Brain microvascular endothelial cell (primary cell): ENCODE measurements at regions not wholly inside any gene's neighbourhood (a gene's known extent, or its start where the extent isn't known, plus 50 kb on each side); places are given as distances from the start of the nearest gene placed in this dataset.
"Not testable (repeated sequence)": the region's sequence is repeated elsewhere in the genome, so short reads cannot be mapped to it uniquely, and the experiment has no call there.

ENCODE experiments used
- DNase-seq: peaks from one replicate; pipeline ENCODE4 v3.0.0-alpha.2; 2020
- H3K27ac ChIP-seq: fragments of 250-450 bp; sonication (Bioruptor Pico); 2 replicates; pipeline ENCODE4 v1.5.1; 2020; ENCODE audit warnings: mild to moderate bottlenecking, moderate library complexity
- H3K27me3 ChIP-seq: fragments of 250-450 bp; sonication (Bioruptor Pico); replicated peaks from 2 replicates; pipeline ENCODE4 v1.5.1; 2020; ENCODE audit warnings: mild to moderate bottlenecking
- H3K36me3 ChIP-seq: fragments of 250-450 bp; sonication (Bioruptor Pico); replicated peaks from 2 replicates; pipeline ENCODE4 v1.5.1; 2020; ENCODE audit warnings: mild to moderate bottlenecking
- H3K4me3 ChIP-seq: 2 replicates; pipeline ENCODE4 v1.5.1; 2011; ENCODE audit warnings: low read depth, mild to moderate bottlenecking, control low read depth, low read length, moderate library complexity
- in situ Hi-C: cut with HindIII; loops from 2 replicates; pipeline ENCODE4 v1.10.0; 2017; ENCODE audit warnings: low sequenced_read_pairs, low pct_ligation_motif_present
- TF ChIP-seq, protein P1 (sequence below): IDR thresholded peaks from 2 replicates; pipeline ENCODE4 v1.5.1; 2011; ENCODE audit warnings: low read depth, mild to moderate bottlenecking, moderate library complexity, low read length, control low read depth, inconsistent platforms; ENCODE audit errors: missing control alignments

DNA sequence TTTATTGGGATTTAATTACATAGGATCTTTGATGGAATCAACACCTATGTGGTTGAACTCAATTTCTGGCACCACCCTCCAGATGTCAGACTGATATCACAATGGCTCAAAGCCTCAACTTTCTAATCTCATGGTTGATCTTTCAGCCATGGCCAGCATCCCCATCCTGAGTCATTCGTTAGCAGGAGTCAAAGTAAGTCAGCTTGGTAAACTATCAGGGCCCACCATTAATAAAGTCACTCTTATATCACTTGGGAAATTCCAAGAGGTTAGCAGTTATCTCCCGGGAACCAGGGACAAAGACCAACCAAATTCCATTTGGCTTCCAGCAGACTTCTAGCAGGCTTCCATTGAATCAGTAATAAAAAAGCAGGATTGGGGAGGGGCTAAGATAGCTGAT is 50.7 kb upstream of the TNFSF4 start:
- in situ Hi-C loops = loop anchor here (25.0 kb wide), 1 partner anchor 154 kb away; no protein-coding TSS in a partner anchor
- DNase-seq = no peak
- Histone ChIP-seq H3K36me3 (no peaks in the 10 kb centered on the region), H3K4me3 (no peak overlapping the region), H3K27me3 (no peaks in the 10 kb centered on the region), H3K27ac (no peak overlapping the region)
- TF ChIP-seq, protein P1, sequence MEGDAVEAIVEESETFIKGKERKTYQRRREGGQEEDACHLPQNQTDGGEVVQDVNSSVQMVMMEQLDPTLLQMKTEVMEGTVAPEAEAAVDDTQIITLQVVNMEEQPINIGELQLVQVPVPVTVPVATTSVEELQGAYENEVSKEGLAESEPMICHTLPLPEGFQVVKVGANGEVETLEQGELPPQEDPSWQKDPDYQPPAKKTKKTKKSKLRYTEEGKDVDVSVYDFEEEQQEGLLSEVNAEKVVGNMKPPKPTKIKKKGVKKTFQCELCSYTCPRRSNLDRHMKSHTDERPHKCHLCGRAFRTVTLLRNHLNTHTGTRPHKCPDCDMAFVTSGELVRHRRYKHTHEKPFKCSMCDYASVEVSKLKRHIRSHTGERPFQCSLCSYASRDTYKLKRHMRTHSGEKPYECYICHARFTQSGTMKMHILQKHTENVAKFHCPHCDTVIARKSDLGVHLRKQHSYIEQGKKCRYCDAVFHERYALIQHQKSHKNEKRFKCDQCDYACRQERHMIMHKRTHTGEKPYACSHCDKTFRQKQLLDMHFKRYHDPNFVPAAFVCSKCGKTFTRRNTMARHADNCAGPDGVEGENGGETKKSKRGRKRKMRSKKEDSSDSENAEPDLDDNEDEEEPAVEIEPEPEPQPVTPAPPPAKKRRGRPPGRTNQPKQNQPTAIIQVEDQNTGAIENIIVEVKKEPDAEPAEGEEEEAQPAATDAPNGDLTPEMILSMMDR = no peak

DNA sequence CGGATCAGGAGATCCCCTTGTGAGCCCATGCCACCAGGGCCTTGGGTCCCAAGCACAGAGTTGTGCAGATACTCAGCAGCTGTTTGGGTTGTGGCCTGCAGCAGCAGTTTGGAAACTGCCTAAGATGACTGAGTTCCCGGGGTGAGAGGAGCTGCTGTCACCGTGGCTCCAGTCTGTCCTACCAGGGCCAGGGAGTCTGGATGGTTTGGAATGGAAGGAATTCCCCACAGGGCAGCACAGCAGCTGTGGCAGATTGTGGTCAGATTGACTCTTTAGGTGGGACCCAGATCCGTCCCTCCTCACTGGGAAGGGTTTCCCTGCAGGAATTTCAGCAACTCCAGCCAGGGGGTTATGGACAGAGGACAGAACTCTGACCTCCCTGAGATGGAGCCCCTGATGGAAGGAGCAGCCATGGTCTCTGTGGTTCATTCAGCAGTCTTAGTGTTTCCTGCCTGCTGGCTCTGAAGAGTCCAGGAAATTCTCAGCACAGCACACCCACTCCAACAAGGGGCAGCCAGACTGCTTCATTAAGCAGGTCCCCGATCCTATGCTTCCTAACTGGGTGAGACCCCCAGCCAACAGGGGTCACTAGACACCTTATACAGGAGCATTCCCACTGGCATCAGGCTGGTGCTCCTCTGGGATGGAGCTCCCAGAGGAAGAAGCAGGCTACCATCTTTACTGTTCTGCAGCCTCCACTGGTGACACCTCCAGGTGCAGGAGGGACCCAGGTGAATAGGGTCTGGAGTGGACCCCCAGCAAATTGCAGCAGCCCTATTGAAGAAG is 51.5 kb upstream of the TNFSF4 start:
- TF ChIP-seq, protein P1 = no peak
- DNase-seq = no peak
- H3K27me3 ChIP-seq = no peaks in the 10 kb centered on the region
- H3K27ac ChIP-seq = no peak overlapping the region
- in situ Hi-C loops = loop anchor here (25.0 kb wide), 1 partner anchor 154 kb away; no protein-coding TSS in a partner anchor
- no peaks in the 10 kb centered on the region for H3K36me3 ChIP-seq
- no peak overlapping the region for H3K4me3 ChIP-seq

GRCh38 chr1:173260329-173260728 is 53.2 kb upstream of the TNFSF4 start:
- not testable (repeated sequence) for H3K27ac ChIP-seq, H3K27me3 ChIP-seq, H3K4me3 ChIP-seq, DNase-seq, H3K36me3 ChIP-seq
- in situ Hi-C loops = loop anchor here (25.0 kb wide), 1 partner anchor 152 kb away; no protein-coding TSS in a partner anchor

DNA sequence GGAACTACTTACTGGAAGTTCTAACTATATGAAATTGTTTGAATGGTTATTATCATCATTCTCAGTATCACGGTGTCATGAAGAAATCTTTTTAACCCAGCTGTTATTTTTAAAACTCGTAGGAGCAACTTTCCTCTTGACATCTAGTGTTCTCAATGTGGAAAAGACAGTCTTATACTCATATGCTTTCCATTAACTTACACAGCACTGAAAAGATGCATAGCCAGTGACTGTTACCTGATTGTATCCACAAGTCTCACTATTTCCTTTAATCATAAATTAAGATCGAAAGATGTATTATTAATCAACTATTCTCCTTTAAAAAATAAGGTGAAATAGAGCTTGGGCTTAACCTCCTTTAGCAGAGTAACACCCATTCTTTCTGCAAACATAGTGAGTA is 59.7 kb upstream of the TNFSF4 start:
- Histone ChIP-seq H3K27ac (no peak overlapping the region), H3K36me3 (no peaks in the 10 kb centered on the region), H3K27me3 (no peaks in the 10 kb centered on the region), H3K4me3 (no peak overlapping the region)
- DNase-seq = no peak
- in situ Hi-C loops = loop anchor here (25.0 kb wide), 1 partner anchor 145 kb away; no protein-coding TSS in a partner anchor
- TF ChIP-seq, protein P1 = no peak

DNA sequence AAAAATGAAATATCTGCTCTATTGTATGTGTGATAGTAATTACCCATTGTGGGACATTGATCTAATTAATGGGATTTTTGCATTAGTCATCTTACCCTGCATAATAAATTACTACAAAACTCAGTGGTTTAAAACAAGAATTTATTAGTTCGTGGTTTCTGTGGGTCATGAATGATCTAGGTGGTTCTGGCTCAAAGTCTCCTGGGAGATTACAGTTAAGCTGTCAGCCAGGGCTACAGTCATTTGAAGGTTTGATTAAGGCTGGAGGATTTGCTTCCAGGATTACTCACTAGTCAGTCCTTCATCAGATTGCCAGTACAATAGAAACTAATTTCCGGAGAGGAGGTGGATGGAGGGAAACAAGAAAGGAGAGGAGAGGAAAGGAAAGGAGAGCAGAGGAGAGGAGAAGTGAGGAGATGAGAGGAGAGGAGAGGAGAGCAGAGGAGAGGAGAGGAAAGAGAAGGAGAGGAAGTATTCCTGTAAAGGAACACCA is 60.4 kb upstream of the TNFSF4 start:
- H3K4me3 ChIP-seq = no peak overlapping the region
- in situ Hi-C loops = loop anchor here (25.0 kb wide), 1 partner anchor 145 kb away; no protein-coding TSS in a partner anchor
- H3K36me3 ChIP-seq = no peaks in the 10 kb centered on the region
- DNase-seq = peak; percentile 63
- TF ChIP-seq, protein P1 = no peak
- H3K27ac ChIP-seq = peak overlapping the region; percentile 87
- H3K27me3 ChIP-seq = no peaks in the 10 kb centered on the region

- in situ Hi-C loops = loop anchor here (25.0 kb wide), 1 partner anchor 144 kb away; no protein-coding TSS in a partner anchor
- TF ChIP-seq, protein P1 = no peak
- Histone ChIP-seq H3K4me3 (no peak overlapping the region), H3K36me3 (no peaks in the 10 kb centered on the region), H3K27me3 (no peaks in the 10 kb centered on the region), H3K27ac (peak overlapping the region; percentile 87)
- no peak for DNase-seq
These were observed 61.1 kb upstream of the TNFSF4 start for GRCh38 chr1:173268261-173268660.
